OCI-LY7 (cell line): ENCODE measurements at regions not wholly inside any gene's neighbourhood (a gene's known extent, or its start where the extent isn't known, plus 50 kb on each side); places are given as distances from the start of the nearest gene placed in this dataset.

Experiments
- BruUV-seq: library from RNA; stranded (reverse); fragments of 400-500 nt; replicated peaks from 2 replicates; lab custom pipeline; 2021; lab: Mats Ljungman, UMichigan
- CTCF ChIA-PET: fragments of 300-600 bp; sonication (Branson Sonifier 250); formaldehyde crosslinking; loops from one replicate; lab custom pipeline; 2022; ENCODE audit warnings: antibody characterized with exemption; ENCODE audit not compliant: unreplicated experiment; lab: Charles Lee
- POLR2A ChIA-PET: fragments of 300-600 bp; sonication (Branson Sonifier 250); formaldehyde crosslinking; loops from one replicate; lab custom pipeline; 2022; ENCODE audit warnings: antibody characterized with exemption; lab: Charles Lee
- DNase-seq: peaks from one replicate; pipeline ENCODE4 v3.0.0-alpha.2; 2015; ENCODE audit warnings: low spot score
- H2AFZ ChIP-seq: fragments of 200-600 bp; sonication (generic), shearing (Covaris generic); 2 replicates; pipeline ENCODE4 v1.6.1; 2014; ENCODE audit warnings: mild to moderate bottlenecking, antibody characterized with exemption, low read length, moderate library complexity
- H3K27ac ChIP-seq: fragments of 200-600 bp; sonication (generic); 2 replicates; pipeline ENCODE4 v1.5.1; 2014; ENCODE audit warnings: mixed run types, low read depth, mild to moderate bottlenecking, moderate library complexity, low read length, inconsistent platforms; ENCODE audit not compliant: poor library complexity, severe bottlenecking
- H3K36me3 ChIP-seq: fragments of 200-600 bp; sonication (generic); 2 replicates; pipeline ENCODE4 v1.6.1; 2014; ENCODE audit warnings: mild to moderate bottlenecking, antibody characterized with exemption, low read length, moderate library complexity, mixed read lengths; ENCODE audit not compliant: insufficient read depth
- H3K4me1 ChIP-seq: fragments of 200-600 bp; sonication (generic); 2 replicates; pipeline ENCODE4 v1.5.1; 2014; ENCODE audit warnings: mild to moderate bottlenecking, low read length; ENCODE audit not compliant: insufficient read depth, poor library complexity, severe bottlenecking
- H3K4me2 ChIP-seq: fragments of 200-600 bp; sonication (generic); 2 replicates; pipeline ENCODE4 v1.6.1; 2014; ENCODE audit warnings: mild to moderate bottlenecking, low read length
- H3K4me3 ChIP-seq: fragments of 200-600 bp; sonication (generic); 2 replicates; pipeline ENCODE4 v1.5.1; 2014; ENCODE audit warnings: mild to moderate bottlenecking, low read depth, low read length; ENCODE audit not compliant: poor library complexity, severe bottlenecking
- H3K79me2 ChIP-seq: fragments of 200-600 bp; sonication (generic); 2 replicates; pipeline ENCODE4 v1.6.1; 2016; ENCODE audit warnings: low read depth, mild to moderate bottlenecking, low read length, moderate library complexity, mixed read lengths; ENCODE audit not compliant: insufficient read depth
- H3K9me2 ChIP-seq: fragments of 200-600 bp; sonication (generic); 2 replicates; pipeline ENCODE4 v1.6.1; 2016; ENCODE audit warnings: mild to moderate bottlenecking, low read length, mixed read lengths; ENCODE audit not compliant: insufficient read depth
- H3K9me3 ChIP-seq: fragments of 200-600 bp; sonication (generic); 2 replicates; pipeline ENCODE4 v1.6.1; 2014; ENCODE audit warnings: mild to moderate bottlenecking, mixed run types, low read length, mixed read lengths
- H4K20me1 ChIP-seq: fragments of 200-600 bp; sonication (generic); 2 replicates; pipeline ENCODE4 v1.6.1; 2014; ENCODE audit warnings: mild to moderate bottlenecking, antibody characterized with exemption, low read length, moderate library complexity, mixed read lengths; ENCODE audit not compliant: insufficient read depth
- CTCF ChIP-seq: fragments of 200-600 bp; sonication (generic); conservative IDR thresholded peaks from 2 replicates; pipeline ENCODE4 v1.5.1; 2014; ENCODE audit warnings: mild to moderate bottlenecking, antibody characterized with exemption, low read length, moderate library complexity, mixed read lengths
- EZH2phosphoT487 ChIP-seq: fragments of 200-600 bp; sonication (generic); IDR thresholded peaks from 2 replicates; pipeline ENCODE4 v1.6.1; 2018; ENCODE audit warnings: low read depth, borderline replicate concordance, mild to moderate bottlenecking, mixed run types, antibody characterized with exemption, low read length, moderate library complexity, mixed read lengths
- intact Hi-C: fragments of 100-400 bp; cut with micrococcal nuclease; formaldehyde crosslinking; loops from one replicate; pipeline ENCODE4 v1.10.0; 2022; ENCODE audit not compliant: unreplicated experiment

- DNase-seq: no peak
Observed at GRCh38 chr7:61111-61510, 131.3 kb upstream of the FAM20C start.

GRCh38 chr7:61576-62360 lies 130.6 kb upstream of the FAM20C start:
- H3K9me3 ChIP-seq: no peaks in the 10 kb centered on the region
- no peak overlapping the region for H3K4me3 ChIP-seq
- H2AFZ ChIP-seq: no peak overlapping the region
- intact Hi-C loops: no loop called here
- H3K79me2 ChIP-seq: no peaks in the 10 kb centered on the region
- no peak for TF ChIP-seq CTCF
- no peak for TF ChIP-seq EZH2phosphoT487
- H3K4me2 ChIP-seq: no peak overlapping the region
- no peaks in the 10 kb centered on the region for H3K9me2 ChIP-seq
- no peaks in the 10 kb centered on the region for H3K4me1 ChIP-seq
- no peak overlapping the region for H3K27ac ChIP-seq
- POLR2A ChIA-PET: no interaction called here
- no peak for DNase-seq
- CTCF ChIA-PET: no interaction called here
- no peaks in the 10 kb centered on the region for H3K36me3 ChIP-seq
- no peaks in the 10 kb centered on the region for H4K20me1 ChIP-seq
- BruUV-seq: no TSS peak

More at GRCh38 chr7:61111-61510, 131.3 kb upstream of the FAM20C start:
- H3K36me3 ChIP-seq: no peaks in the 10 kb centered on the region
- no peak overlapping the region for H3K4me2 ChIP-seq
- no peaks in the 10 kb centered on the region for H3K9me3 ChIP-seq
- no peak overlapping the region for H3K4me3 ChIP-seq
- CTCF ChIA-PET: no interaction called here
- H3K4me1 ChIP-seq: no peaks in the 10 kb centered on the region
- H4K20me1 ChIP-seq: no peaks in the 10 kb centered on the region
- H3K9me2 ChIP-seq: no peaks in the 10 kb centered on the region
- no peak overlapping the region for H2AFZ ChIP-seq
- no peaks in the 10 kb centered on the region for H3K79me2 ChIP-seq
- TF ChIP-seq EZH2phosphoT487: no peak
- no peak for TF ChIP-seq CTCF
- no peak overlapping the region for H3K27ac ChIP-seq
- no TSS peak for BruUV-seq
- POLR2A ChIA-PET: no interaction called here
- intact Hi-C loops: no loop called here

- BruUV-seq: no TSS peak
- Histone ChIP-seq H3K27ac (no peak overlapping the region), H3K9me2 (no peaks in the 10 kb centered on the region), H4K20me1 (no peaks in the 10 kb centered on the region), H3K9me3 (no peaks in the 10 kb centered on the region), H3K79me2 (no peaks in the 10 kb centered on the region), H3K36me3 (no peaks in the 10 kb centered on the region), H2AFZ (no peak overlapping the region), H3K4me1 (no peaks in the 10 kb centered on the region), H3K4me3 (no peak overlapping the region), H3K4me2 (no peak overlapping the region)
- CTCF ChIA-PET: no interaction called here
- POLR2A ChIA-PET: no interaction called here
- no peak for DNase-seq
- TF ChIP-seq CTCF: no peak
- no peak for TF ChIP-seq EZH2phosphoT487
- intact Hi-C loops: no loop called here
Observed at GRCh38 chr7:62361-63116, 129.8 kb upstream of the FAM20C start.
